WERI-Rb-1 (cell line): ENCODE measurements at regions not wholly inside any gene's neighbourhood (a gene's known extent, or its start where the extent isn't known, plus 50 kb on each side); places are given as distances from the start of the nearest gene placed in this dataset.

Source experiments
- DNase-seq: peaks from one replicate; pipeline ENCODE4 v3.0.0-alpha.2; 2020
- H3K27ac ChIP-seq: fragments of 250-450 bp; sonication (Bioruptor Pico); 2 replicates; pipeline ENCODE4 v1.5.1; 2020; ENCODE audit warnings: mild to moderate bottlenecking, moderate library complexity
- H3K27me3 ChIP-seq: fragments of 250-450 bp; sonication (Bioruptor Pico); 2 replicates; pipeline ENCODE4 v1.5.1; 2021; ENCODE audit warnings: mild to moderate bottlenecking, low read depth, moderate library complexity; ENCODE audit not compliant: insufficient read depth, severe bottlenecking
- H3K36me3 ChIP-seq: fragments of 250-450 bp; sonication (Bioruptor Pico); 2 replicates; pipeline ENCODE4 v1.5.1; 2020; ENCODE audit warnings: mild to moderate bottlenecking, moderate library complexity
- H3K4me3 ChIP-seq: 2 replicates; pipeline ENCODE4 v1.5.1; 2011; ENCODE audit warnings: low read depth, mild to moderate bottlenecking, control low read depth, low read length
- H3K9me3 ChIP-seq: fragments of 250-450 bp; sonication (Bioruptor Pico); 2 replicates; pipeline ENCODE4 v1.5.1; 2021; ENCODE audit warnings: mild to moderate bottlenecking, moderate library complexity; ENCODE audit not compliant: severe bottlenecking
- CTCF ChIP-seq: IDR thresholded peaks from 2 replicates; pipeline ENCODE4 v1.5.1; 2011; ENCODE audit warnings: low read depth, mild to moderate bottlenecking, control low read depth, inconsistent platforms, low read length

GRCh38 chr11:134696455-134696854, 284.4 kb upstream of the B3GAT1 start:
- no peaks in the 10 kb centered on the region for H3K9me3 ChIP-seq
- H3K27ac ChIP-seq: no peak overlapping the region
- H3K4me3 ChIP-seq: no peak overlapping the region
- DNase-seq: no peak
- H3K36me3 ChIP-seq: no peaks in the 10 kb centered on the region
- H3K27me3 ChIP-seq: peaks cover 63% of the 10 kb centered on the region
- TF ChIP-seq CTCF: no peak

GRCh38 chr11:134691985-134692384, 279.9 kb upstream of the B3GAT1 start:
- DNase-seq: no peak
- Histone ChIP-seq H3K4me3 (no peak overlapping the region), H3K36me3 (no peaks in the 10 kb centered on the region), H3K27ac (no peak overlapping the region), H3K27me3 (peaks cover 64% of the 10 kb centered on the region), H3K9me3 (no peaks in the 10 kb centered on the region)
- no peak for TF ChIP-seq CTCF

- Histone ChIP-seq H3K27me3 (peaks cover 60% of the 10 kb centered on the region), H3K36me3 (no peaks in the 10 kb centered on the region), H3K4me3 (no peak overlapping the region), H3K27ac (no peak overlapping the region), H3K9me3 (no peaks in the 10 kb centered on the region)
- no peak for DNase-seq
- TF ChIP-seq CTCF: no peak
These were observed 279.3 kb upstream of the B3GAT1 start for GRCh38 chr11:134691295-134691873.

- no peak for TF ChIP-seq CTCF
- no peak for DNase-seq
These were observed 277.8 kb upstream of the B3GAT1 start for GRCh38 chr11:134689886-134690285.

GRCh38 chr11:134687548-134687947, 275.5 kb upstream of the B3GAT1 start:
- Histone ChIP-seq H3K4me3 (no peak overlapping the region), H3K36me3 (no peaks in the 10 kb centered on the region), H3K27me3 (peaks cover 50% of the 10 kb centered on the region), H3K27ac (no peak overlapping the region), H3K9me3 (no peaks in the 10 kb centered on the region)
- no peak for TF ChIP-seq CTCF
- no peak for DNase-seq

More at GRCh38 chr11:134689886-134690285, 277.8 kb upstream of the B3GAT1 start:
- Histone ChIP-seq H3K9me3 (no peaks in the 10 kb centered on the region), H3K27me3 (peaks cover 52% of the 10 kb centered on the region), H3K27ac (no peak overlapping the region), H3K36me3 (no peaks in the 10 kb centered on the region), H3K4me3 (no peak overlapping the region)

GRCh38 chr11:134686460-134687061, 274.5 kb upstream of the B3GAT1 start:
- no peak for TF ChIP-seq CTCF
- H3K27ac ChIP-seq: no peak overlapping the region
- H3K27me3 ChIP-seq: peaks cover 43% of the 10 kb centered on the region
- no peak overlapping the region for H3K4me3 ChIP-seq
- H3K9me3 ChIP-seq: no peaks in the 10 kb centered on the region
- no peaks in the 10 kb centered on the region for H3K36me3 ChIP-seq
- no peak for DNase-seq
